ENCODE measurements at regions not wholly inside any gene's neighbourhood (a gene's known extent, or its start where the extent isn't known, plus 50 kb on each side); places are given as distances from the start of the nearest gene placed in this dataset.

DNA sequence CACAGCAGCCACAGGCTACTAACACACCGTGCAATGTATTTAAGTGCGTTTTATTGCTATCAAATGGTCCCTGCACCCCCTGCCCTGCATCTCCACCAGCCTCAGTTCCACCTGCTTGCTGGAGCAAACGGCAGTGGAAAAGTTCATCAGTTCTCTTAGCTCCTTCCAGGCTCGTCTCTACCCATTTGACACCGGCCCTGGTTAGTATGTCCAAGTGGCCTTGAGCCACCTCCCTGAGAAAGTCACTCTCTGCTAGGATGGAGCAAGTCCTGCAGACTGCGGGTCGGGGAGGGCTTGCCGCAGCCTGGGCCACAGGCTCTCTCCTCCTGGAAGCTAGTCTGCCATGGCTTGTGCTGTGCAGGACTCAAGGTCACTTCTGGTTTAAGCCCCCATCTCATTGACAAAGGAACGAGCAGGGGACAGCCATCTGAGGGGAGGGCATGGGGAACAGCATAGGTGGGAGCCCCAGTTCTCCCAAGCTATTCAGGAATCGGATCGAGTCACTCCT is 74.9 kb downstream of the RHOB start:
- no peak overlapping the region for H3K56ac ChIP-seq (replicated peaks; ENCODE audit: insufficient read length, low read depth, low read length)
- no peaks in the 10 kb centered on the region for H3K9me3 ChIP-seq (ENCODE audit: insufficient read depth in 2 of 2, low read depth in 1 of 2, low read length in 1 of 2)
- H3K23ac ChIP-seq (ENCODE audit: insufficient read length) = no peak overlapping the region
- H3K4me1 ChIP-seq (replicated peaks in 1 of 4; ENCODE audit: control insufficient read depth in 3 of 4, insufficient read depth in 4 of 4, low read length in 3 of 4) = no peaks in the 10 kb centered on the region; a peak in 2 of 7 replicates
- no peak overlapping the region for H2BK120ac ChIP-seq (replicated peaks; ENCODE audit: low read depth, low read length)
- no peak overlapping the region for H4K5ac ChIP-seq (ENCODE audit: insufficient read length, low read depth, low read length)
- H3K4ac ChIP-seq (replicated peaks; ENCODE audit: insufficient read length, low read depth, low read length) = no peak overlapping the region
- POLR2A ChIA-PET (ENCODE audit: partially characterized antibody) = interaction anchor here (0.7 to 1.4 kb wide), 2 partner anchors 74 to 128 kb away, joined by 3 read pairs; partner anchors contain the start of gene RHOB
- H3K14ac ChIP-seq (ENCODE audit: insufficient read length) = no peak overlapping the region
- H3K18ac ChIP-seq (ENCODE audit: extremely low read depth, low read length) = no peak overlapping the region
- CTCF ChIA-PET (ENCODE audit: partially characterized antibody) = interaction anchor here (1.1 to 1.6 kb wide), 2 partner anchors 69 to 78 kb away, joined by 3 to 5 read pairs; no protein-coding TSS in a partner anchor
- no peak overlapping the region for H3K4me2 ChIP-seq (ENCODE audit: insufficient read depth in 1 of 2, low read depth in 2 of 2, low read length in 2 of 2)
- no peak overlapping the region for H4K91ac ChIP-seq (replicated peaks; ENCODE audit: insufficient read length, low read length)
- H2BK5ac ChIP-seq (ENCODE audit: low read depth, low read length) = no peak overlapping the region
- H4K8ac ChIP-seq (ENCODE audit: extremely low read depth, insufficient read depth, low read length) = no peak overlapping the region
- H3K79me2 ChIP-seq (ENCODE audit: control insufficient read depth in 1 of 2, insufficient read depth in 2 of 2, low read length in 2 of 2) = no peaks in the 10 kb centered on the region
- no peak overlapping the region for H2BK20ac ChIP-seq (ENCODE audit: low read length)
- H3K36me3 ChIP-seq (ENCODE audit: control insufficient read depth in 2 of 4, insufficient read depth in 4 of 4, low read length in 3 of 4) = no peaks in the 10 kb centered on the region
- H2AK5ac ChIP-seq (ENCODE audit: low read depth, low read length) = no peak overlapping the region
- no peak overlapping the region for H3K9ac ChIP-seq (replicated peaks in 1 of 4; ENCODE audit: extremely low read depth in 1 of 4, low read depth in 3 of 4, low read length in 3 of 4)
- DNase-seq (ENCODE audit: low read depth in 1 of 2, low spot score in 2 of 2) = no peak
- no peak overlapping the region for H2BK12ac ChIP-seq (ENCODE audit: low read depth, low read length)
- TF ChIP-seq SIN3A (conservative IDR thresholded peaks at IDR 0.05 in 1 of 2, IDR thresholded peaks at IDR 0.05 in 1 of 2; ENCODE audit: low read depth in 1 of 2, low read length in 2 of 2) = no peak
- no peak for TF ChIP-seq CREB1 (IDR thresholded peaks at IDR 0.05)
- TF ChIP-seq CTBP2 (IDR thresholded peaks at IDR 0.05; ENCODE audit: borderline replicate concordance, insufficient read depth, insufficient read length, low read length) = no peak
- TF ChIP-seq SP1 (IDR thresholded peaks at IDR 0.05; ENCODE audit: low read depth, low read length) = no peak
- no peak for TF ChIP-seq TEAD4 (IDR thresholded peaks at IDR 0.05; ENCODE audit: low read depth, low read length)
- no peak for TF ChIP-seq CBX5 (IDR thresholded peaks at IDR 0.05; ENCODE audit: low read depth, low read length)
- no peak for TF ChIP-seq GTF2F1 (IDR thresholded peaks at IDR 0.05; ENCODE audit: borderline replicate concordance, low read depth, low read length)
- no peak for TF ChIP-seq JUN (IDR thresholded peaks at IDR 0.05; ENCODE audit: low read depth, low read length)
- TF ChIP-seq RFX5 (IDR thresholded peaks at IDR 0.05; ENCODE audit: borderline replicate concordance, low read depth, low read length) = no peak
- no peak for TF ChIP-seq POU5F1 (IDR thresholded peaks at IDR 0.05; ENCODE audit: low read depth, low read length)
- no peak for TF ChIP-seq YY1 (IDR thresholded peaks at IDR 0.05; ENCODE audit: low read depth, low read length)
- no peak for TF ChIP-seq KDM4A (IDR thresholded peaks at IDR 0.05; ENCODE audit: low read depth, low read length, severe bottlenecking)
- no peak for TF ChIP-seq CEBPB (IDR thresholded peaks at IDR 0.05; ENCODE audit: low read depth, low read length)
- no peak for TF ChIP-seq SUZ12 (IDR thresholded peaks at IDR 0.05; ENCODE audit: low read length)
- TF ChIP-seq CBX8 (IDR thresholded peaks at IDR 0.05; ENCODE audit: borderline replicate concordance, low read depth, low read length) = no peak
- TF ChIP-seq SP2 (IDR thresholded peaks at IDR 0.05; ENCODE audit: low read length) = no peak
- H2AFZ ChIP-seq (ENCODE audit: low read length) = no peak overlapping the region
- no peak overlapping the region for H3K4me3 ChIP-seq (ENCODE audit: extremely low read depth in 1 of 4, insufficient read depth in 2 of 4, low read depth in 3 of 4, low read length in 4 of 4)
- no peak for FAIRE-seq
- no peaks in the 10 kb centered on the region for H3K79me1 ChIP-seq (ENCODE audit: low read depth, low read length)
- no peak overlapping the region for H3K27ac ChIP-seq (ENCODE audit: low read depth, low read length)
- no peak overlapping the region for H2BK15ac ChIP-seq (ENCODE audit: low read length)
- 82% methylated on average over 11 of the region's 11 CpGs; no CpG with 5 or more reads in 1 of the 2 experiments for WGBS, 2 experiments (ENCODE audit: extremely low coverage in 1 of 2, insufficient coverage in 1 of 2, insufficient read length in 1 of 2, insufficient replicate concordance in 2 of 2, low coverage in 1 of 2, low lambda C conversion rate in 2 of 2, missing lambda C conversion rate in 1 of 2)
- H3K27me3 ChIP-seq (replicated peaks in 1 of 4; ENCODE audit: control insufficient read depth in 3 of 4, extremely low read depth in 1 of 4, insufficient read depth in 3 of 4, low read length in 3 of 4) = no peaks in the 10 kb centered on the region; a peak in 1 of 7 replicates
- no peaks in the 10 kb centered on the region for H4K20me1 ChIP-seq (replicated peaks in 1 of 2; ENCODE audit: control insufficient read depth in 1 of 2, insufficient read depth in 2 of 2, low read length in 2 of 2)
- 0 out of 2 replicates have a peak, but pooled peaks cover 2% of the 10 kb centered on the region for H3K23me2 ChIP-seq (ENCODE audit: low read depth, low read length)
